Activated effector memory CD4-positive, alpha-beta T cell treated with Interleukin-2 at 50 U/mL for 16 hours (primary cell): ENCODE measurements at regions not wholly inside any gene's neighbourhood (a gene's known extent, or its start where the extent isn't known, plus 50 kb on each side); places are given as distances from the start of the nearest gene placed in this dataset.

ENCODE experiments used
- DNase-seq: peaks from one replicate; pipeline ENCODE4 v3.0.0-alpha.2; 2020

DNA sequence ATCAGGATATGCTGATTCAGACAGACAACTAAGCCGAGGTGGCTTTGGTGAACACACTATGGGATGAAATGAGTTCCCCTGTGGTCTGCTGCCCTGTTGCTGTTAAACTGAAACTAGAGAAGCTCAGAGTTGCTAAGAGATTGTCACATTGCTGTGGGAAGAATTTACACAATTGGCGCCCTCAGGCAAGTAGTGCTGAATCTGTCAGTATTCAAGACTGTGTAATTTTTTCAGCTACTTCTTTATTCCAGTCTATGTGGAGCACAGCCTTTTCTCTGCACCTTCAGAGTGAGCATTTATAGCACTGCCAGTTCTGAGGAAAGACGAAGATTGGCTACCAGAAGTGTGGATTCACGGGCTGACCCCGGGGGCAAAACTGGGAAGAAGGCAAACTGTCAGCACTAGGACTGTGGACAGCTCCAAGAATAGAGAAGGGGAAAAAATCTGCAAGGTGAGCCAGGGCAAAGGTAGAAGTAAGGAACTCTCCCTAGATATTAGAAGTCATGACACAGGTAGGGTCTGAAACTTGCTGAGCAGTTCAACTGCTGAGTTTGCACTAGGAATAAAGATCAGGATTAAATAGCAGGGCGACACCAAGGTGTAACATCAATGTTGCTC, 218.8 kb upstream of the TMPO start:
- no peak for DNase-seq

- DNase-seq = no peak
Measured at GRCh38 chr12:98297538-98297937, 217.9 kb upstream of the TMPO start.

GRCh38 chr12:98308141-98308540, 207.2 kb upstream of the TMPO start:
- no peak for DNase-seq

DNA sequence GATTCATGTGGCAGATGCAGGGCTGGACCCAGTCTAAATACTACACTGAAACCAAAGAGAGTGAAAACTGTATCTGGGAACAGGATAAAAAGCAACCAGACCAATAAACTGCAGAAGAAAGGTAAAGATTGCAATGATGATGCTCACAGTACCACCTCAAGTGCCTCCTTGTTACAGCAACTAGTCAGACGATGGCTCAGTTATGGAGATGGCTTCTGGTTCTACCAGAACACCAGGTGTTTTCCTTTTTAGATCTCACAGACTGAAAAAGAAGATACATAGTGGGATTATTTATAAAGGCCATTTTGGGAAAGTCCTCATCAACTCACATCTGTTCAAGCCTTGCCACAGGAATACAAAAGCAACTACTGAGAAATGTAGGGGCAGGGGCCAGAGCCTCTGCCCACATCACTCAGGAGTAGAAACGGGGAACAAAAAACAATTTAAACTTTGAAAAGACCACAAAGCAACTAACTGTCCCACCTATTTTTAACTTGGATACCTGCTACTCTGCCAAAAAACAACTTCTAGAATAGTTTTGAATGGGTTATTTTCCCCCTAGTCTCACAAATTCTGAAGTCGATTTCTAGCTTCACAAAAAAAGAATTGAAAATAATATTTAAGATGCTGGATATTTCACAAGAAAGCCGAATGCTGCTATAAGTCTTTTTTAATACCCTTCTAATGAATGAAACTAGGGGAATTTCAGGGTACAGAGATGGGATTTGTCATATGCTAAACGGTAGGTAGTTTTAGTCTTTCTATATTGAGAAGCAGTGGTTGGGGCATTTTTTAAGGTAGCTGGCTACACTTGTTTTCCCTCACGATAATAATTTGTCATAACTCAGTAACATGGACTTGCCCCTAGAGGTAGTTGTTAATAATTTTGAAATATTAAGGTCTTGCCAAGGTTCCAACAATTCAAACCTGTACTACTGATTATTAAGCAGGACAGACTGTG, 197.2 kb upstream of the TMPO start:
- DNase-seq = no peak

GRCh38 chr12:98319716-98320425, 195.5 kb upstream of the TMPO start:
- DNase-seq = no peak

GRCh38 chr12:98325003-98325402, 190.4 kb upstream of the TMPO start:
- DNase-seq = no peak

- DNase-seq = no peak
Measured at GRCh38 chr12:98328467-98328866, 186.9 kb upstream of the TMPO start.

GRCh38 chr12:98329589-98329988, 185.8 kb upstream of the TMPO start:
- DNase-seq = no peak

GRCh38 chr12:98332642-98333041, 182.7 kb upstream of the TMPO start:
- no peak for DNase-seq

DNA sequence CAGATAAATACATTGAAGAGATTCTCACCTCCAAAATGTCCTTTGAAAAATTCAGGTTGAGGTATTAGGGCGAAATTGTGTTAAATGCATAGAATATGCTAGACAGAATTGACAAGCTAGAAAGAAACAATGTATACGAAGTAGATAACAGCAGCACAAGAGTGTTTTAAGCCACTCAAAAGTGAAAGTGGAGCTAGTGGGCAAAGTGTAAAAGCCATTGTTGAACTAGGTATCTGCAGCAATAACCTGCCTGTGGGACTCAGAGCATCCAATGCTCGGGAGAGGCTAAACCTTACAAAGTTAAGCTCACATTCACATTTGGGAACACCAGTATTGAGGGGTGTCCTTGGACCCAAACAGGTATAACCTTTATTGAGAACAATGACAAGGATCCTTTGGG, 180.6 kb upstream of the TMPO start:
- no peak for DNase-seq

DNA sequence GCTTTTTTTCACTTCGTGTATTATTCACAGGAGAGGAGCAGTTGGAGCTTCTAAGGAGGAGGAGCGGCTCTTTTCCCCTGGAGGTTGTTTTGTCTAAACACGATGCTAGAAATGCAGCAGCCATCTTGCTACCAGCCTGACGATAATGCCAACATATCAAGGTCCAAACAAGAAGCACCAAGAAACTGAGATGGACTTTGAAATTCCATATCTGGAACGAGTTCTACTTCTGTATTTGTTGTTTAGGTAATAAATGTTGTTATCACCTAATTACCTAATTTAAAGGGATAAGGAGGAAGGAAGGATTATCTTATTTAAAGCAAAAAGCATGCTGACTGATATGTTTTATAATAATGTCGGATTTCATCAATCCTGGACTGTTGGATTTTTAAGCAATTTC, 174.4 kb upstream of the TMPO start:
- no peak for DNase-seq

DNA sequence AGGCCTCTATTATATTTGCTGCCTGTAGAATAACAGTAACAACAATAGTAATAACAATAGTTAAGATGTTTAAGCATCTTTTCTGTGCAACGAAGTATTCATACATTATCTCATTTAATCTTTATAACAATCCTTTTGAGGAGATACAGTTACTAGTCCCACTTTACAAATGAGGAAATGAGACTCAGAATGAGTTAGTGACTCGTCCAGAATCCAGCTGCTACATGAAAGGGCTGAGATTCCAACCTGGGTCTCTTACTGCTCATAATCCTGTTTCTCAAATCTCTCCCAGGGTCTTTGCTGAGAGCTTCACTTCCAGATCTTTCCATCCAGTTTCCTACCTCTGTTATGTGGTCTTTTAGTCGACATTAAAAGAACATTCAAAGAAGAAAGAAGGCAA, 173.7 kb upstream of the TMPO start:
- DNase-seq = no peak

GRCh38 chr12:98343002-98343567, 172.3 kb upstream of the TMPO start:
- DNase-seq = no peak

- no peak for DNase-seq
Measured at GRCh38 chr12:98344046-98344930, 171.1 kb upstream of the TMPO start.

DNA sequence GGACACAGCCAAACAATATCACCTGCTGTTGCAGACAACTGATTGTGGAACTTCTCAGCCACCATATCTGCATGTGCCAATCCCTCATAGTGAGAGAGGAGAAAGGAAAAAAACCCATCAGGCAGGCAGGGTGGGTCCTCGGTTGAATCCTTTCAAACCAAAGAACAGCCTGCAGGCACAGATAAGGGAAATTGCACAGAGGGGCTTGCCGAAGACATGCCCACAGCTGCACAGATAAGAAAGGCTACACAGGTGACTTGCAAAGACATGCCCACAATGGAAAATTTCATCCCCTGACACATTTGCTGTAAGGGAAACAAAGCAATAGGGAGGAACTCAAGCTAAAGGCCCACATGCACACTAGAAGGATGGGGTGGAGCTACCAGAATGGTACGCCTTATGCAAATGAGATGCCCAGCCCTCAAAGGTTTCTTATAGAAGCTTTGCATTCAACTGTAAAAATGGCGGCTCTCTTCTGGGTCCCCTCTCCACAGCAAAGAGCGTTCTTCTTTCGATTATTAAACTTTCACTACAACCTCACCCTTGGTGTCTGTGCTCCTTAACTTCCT, 170.0 kb upstream of the TMPO start:
- DNase-seq = no peak

- DNase-seq = no peak
Measured at GRCh38 chr12:98351089-98351488, 164.3 kb upstream of the TMPO start.

GRCh38 chr12:98351784-98352183, 163.6 kb upstream of the TMPO start:
- DNase-seq = no peak

DNA sequence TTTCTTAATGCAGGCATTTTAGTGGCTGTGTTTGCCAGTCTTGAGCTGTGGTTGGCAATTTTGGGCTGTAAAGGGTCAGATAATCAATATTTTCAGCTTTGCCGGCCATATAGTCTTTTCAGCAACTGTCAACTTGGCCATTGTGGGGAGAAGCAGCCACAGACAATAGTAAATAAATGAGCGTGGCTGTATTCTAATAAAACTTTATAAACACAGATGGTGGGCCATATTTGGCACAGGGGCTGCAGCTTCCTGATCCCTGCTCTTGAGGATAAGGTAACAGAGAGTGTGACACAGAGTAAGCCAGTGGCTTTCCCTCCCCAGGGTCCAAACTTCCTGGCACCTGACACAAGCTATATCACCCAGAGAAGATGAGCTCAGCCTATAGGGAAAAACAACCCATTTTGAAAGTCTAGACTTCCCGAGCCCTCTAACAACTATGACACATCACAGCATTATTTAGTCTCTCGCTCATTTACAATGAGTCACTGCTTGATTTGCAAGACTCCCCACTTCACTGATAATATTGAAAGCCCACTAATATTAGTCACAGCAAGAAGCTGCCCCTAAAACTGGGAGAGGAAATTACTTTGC, 163.1 kb upstream of the TMPO start:
- no peak for DNase-seq

DNA sequence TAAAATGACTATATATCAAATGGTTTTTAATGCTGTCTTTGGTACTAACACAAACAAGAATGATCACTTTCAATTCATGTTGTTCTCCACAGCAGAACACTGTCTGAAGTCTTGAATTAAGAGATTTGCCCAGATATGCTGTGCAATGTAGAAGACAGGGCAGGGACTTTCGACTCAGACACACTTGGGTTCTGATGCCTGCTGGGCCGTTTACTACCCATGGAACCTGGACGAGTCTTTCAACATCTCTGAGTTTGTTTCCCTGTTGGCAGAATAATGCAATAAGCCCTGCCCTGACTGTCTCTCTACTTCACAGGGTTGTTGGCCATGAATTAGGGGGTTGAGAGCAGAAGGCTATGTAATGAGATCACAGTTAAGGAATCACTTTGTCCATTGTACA, 162.6 kb upstream of the TMPO start:
- DNase-seq = no peak

GRCh38 chr12:98354520-98355035, 160.8 kb upstream of the TMPO start:
- DNase-seq = no peak

GRCh38 chr12:98355322-98355721, 160.1 kb upstream of the TMPO start:
- no peak for DNase-seq
